ENCODE measurements at regions not wholly inside any gene's neighbourhood (a gene's known extent, or its start where the extent isn't known, plus 50 kb on each side); places are given as distances from the start of the nearest gene placed in this dataset.

DNA sequence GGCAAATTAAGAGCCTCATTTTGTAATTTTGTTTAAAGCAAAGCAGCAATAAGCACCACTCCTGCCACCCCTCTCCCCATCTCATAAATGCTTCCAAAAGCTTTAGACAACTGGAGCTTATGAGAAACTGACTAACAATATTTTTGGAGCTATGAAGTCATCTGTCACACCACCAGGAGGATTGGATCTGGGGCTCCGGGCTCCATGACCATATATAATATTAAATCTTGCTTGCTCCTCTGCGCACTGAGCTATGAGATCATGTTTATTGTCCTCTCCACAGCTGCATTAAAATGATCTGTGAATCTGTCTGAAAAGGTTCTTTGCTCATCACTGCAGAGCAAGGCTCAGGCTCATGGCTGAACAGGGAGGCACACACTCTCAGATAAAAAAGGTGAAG, 323.7 kb downstream of the ZNF621 start:
- Histone ChIP-seq H4K20me1 (ENCODE audit: control insufficient read depth, insufficient read depth, insufficient read length) (no peaks in the 10 kb centered on the region), H3K14ac (ENCODE audit: insufficient read depth, low read length) (no peak overlapping the region), H3K23me2 (ENCODE audit: insufficient read length, low read depth, low read length, poor library complexity, severe bottlenecking) (no peaks in the 10 kb centered on the region), H2BK15ac (ENCODE audit: low read depth, low read length) (no peak overlapping the region), H3K4ac (ENCODE audit: low read depth, low read length) (no peak overlapping the region), H3K4me1 (ENCODE audit: insufficient read depth, low read length) (peaks cover 15% of the 10 kb centered on the region; the same call in 1 of the 2 replicates), H3K79me2 (ENCODE audit: insufficient read depth, low read length) (no peaks in the 10 kb centered on the region), H4K5ac (ENCODE audit: insufficient read length, low read depth, low read length) (no peak overlapping the region), H4K8ac (replicated peaks; ENCODE audit: insufficient read length, low read depth, low read length) (no peak overlapping the region), H3K23ac (ENCODE audit: insufficient read length, low read depth, low read length) (no peak overlapping the region), H2AK5ac (ENCODE audit: insufficient read length, low read length) (no peak overlapping the region), H3K9me3 (ENCODE audit: control insufficient read depth, low read depth, low read length) (no peaks in the 10 kb centered on the region), H2BK20ac (ENCODE audit: low read depth, low read length, poor library complexity, severe bottlenecking) (no peak overlapping the region), H3K18ac (ENCODE audit: insufficient read length, low read depth, low read length) (no peak overlapping the region), H3T11ph (ENCODE audit: low read length) (no peak overlapping the region), H3K79me1 (ENCODE audit: insufficient read depth, low read depth, low read length, poor library complexity, severe bottlenecking) (no peaks in the 10 kb centered on the region), H3K9ac (ENCODE audit: extremely low read depth, insufficient read length, low read length) (no peak overlapping the region), H4K91ac (ENCODE audit: insufficient read length, low read depth, low read length) (no peak overlapping the region), H3K56ac (ENCODE audit: insufficient read length, low read depth, low read length) (no peak overlapping the region), H2BK120ac (ENCODE audit: low read depth, low read length, poor library complexity, severe bottlenecking) (no peak overlapping the region), H2BK12ac (ENCODE audit: insufficient read length, low read depth, low read length) (no peak overlapping the region), H3K27me3 (ENCODE audit: insufficient read depth, low read length) (no peaks in the 10 kb centered on the region), H3K27ac (ENCODE audit: insufficient read length, low read depth, low read length) (no peak overlapping the region), H3K4me2 (ENCODE audit: insufficient read depth, insufficient read length, low read length) (no peak overlapping the region), H2BK5ac (ENCODE audit: insufficient read length, low read length) (no peak overlapping the region), H2AFZ (ENCODE audit: low read length) (no peak overlapping the region)
- peaks cover 8 to 9% of the 10 kb centered on the region in 2 experiments for H3K9me3 Mint-ChIP-seq
- H3K4me1 Mint-ChIP-seq: peaks cover 38 to 45% of the 10 kb centered on the region in 2 experiments
- peaks cover 4 to 8% (median 6%) of the 10 kb centered on the region in 3 experiments for H3K36me3 Mint-ChIP-seq (ENCODE audit: insufficient read depth in 1 of 3, low read depth in 3 of 3)
- no peak overlapping the region; a peak in 1 of 7 replicates for H3K27ac Mint-ChIP-seq
- DNase-seq: no peak
- WGBS (ENCODE audit: extremely low coverage, insufficient read length, low lambda C conversion rate): no CpG with 5 or more reads among the region's 2 CpGs
- H3K27me3 Mint-ChIP-seq (ENCODE audit: low read depth): peaks cover 2% of the 10 kb centered on the region; the same call in 1 of the 2 replicates
- no peak overlapping the region for H3K4me3 Mint-ChIP-seq
- TF ChIP-seq, protein P1, sequence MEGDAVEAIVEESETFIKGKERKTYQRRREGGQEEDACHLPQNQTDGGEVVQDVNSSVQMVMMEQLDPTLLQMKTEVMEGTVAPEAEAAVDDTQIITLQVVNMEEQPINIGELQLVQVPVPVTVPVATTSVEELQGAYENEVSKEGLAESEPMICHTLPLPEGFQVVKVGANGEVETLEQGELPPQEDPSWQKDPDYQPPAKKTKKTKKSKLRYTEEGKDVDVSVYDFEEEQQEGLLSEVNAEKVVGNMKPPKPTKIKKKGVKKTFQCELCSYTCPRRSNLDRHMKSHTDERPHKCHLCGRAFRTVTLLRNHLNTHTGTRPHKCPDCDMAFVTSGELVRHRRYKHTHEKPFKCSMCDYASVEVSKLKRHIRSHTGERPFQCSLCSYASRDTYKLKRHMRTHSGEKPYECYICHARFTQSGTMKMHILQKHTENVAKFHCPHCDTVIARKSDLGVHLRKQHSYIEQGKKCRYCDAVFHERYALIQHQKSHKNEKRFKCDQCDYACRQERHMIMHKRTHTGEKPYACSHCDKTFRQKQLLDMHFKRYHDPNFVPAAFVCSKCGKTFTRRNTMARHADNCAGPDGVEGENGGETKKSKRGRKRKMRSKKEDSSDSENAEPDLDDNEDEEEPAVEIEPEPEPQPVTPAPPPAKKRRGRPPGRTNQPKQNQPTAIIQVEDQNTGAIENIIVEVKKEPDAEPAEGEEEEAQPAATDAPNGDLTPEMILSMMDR (conservative IDR thresholded peaks at IDR 0.05): no peak

Measured in H9 (cell line).